Testis (tissue), 2 donors: ENCODE measurements at regions not wholly inside any gene's neighbourhood (a gene's known extent, or its start where the extent isn't known, plus 50 kb on each side); places are given as distances from the start of the nearest gene placed in this dataset.

Experiments
- POLR2A ChIP-seq: fragments of 450-650 bp; IDR thresholded peaks from one replicate; pipeline ENCODE4 v1.6.1; 2017; ENCODE audit warnings: antibody characterized with exemption, mild to moderate bottlenecking, moderate library complexity
- TF ChIP-seq, protein P1 (sequence below), 3 experiments: fragments of 450-650 bp in 2 of 3; fragments of 200-600 bp in 1 of 3; sonication (generic) in 1 of 3; IDR thresholded peaks; one replicate each; pipeline ENCODE4 v1.5.1; 2016 to 2019; ENCODE audit warnings: antibody characterized with exemption in 3 of 3, mild to moderate bottlenecking in 2 of 3, moderate library complexity in 1 of 3

DNA sequence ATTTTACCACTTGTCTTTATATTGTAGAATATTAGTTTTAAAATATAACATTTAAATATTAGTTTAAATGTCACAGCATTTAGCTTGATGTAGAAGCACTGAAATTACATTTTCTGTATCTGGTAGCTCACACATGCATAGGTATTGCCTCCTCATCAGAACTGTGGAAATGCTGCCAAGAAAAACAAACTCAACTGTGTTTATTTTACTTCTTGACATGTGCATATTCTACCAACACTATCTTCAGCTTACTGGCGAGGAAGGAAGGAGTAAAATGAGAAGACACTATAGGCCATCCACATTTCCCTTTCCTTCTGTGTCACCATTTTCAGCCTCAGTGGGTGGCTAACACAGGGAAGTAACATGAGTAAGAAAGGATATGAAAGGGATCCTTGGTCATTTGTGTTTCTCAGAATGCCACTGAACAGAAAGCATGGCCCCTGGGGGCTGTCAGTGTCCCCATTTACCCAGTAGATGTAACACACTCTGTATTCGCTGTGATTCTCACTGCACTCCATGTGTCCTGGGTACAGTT, 81.0 kb upstream of the HTR4 start:
- TF ChIP-seq, protein P1, sequence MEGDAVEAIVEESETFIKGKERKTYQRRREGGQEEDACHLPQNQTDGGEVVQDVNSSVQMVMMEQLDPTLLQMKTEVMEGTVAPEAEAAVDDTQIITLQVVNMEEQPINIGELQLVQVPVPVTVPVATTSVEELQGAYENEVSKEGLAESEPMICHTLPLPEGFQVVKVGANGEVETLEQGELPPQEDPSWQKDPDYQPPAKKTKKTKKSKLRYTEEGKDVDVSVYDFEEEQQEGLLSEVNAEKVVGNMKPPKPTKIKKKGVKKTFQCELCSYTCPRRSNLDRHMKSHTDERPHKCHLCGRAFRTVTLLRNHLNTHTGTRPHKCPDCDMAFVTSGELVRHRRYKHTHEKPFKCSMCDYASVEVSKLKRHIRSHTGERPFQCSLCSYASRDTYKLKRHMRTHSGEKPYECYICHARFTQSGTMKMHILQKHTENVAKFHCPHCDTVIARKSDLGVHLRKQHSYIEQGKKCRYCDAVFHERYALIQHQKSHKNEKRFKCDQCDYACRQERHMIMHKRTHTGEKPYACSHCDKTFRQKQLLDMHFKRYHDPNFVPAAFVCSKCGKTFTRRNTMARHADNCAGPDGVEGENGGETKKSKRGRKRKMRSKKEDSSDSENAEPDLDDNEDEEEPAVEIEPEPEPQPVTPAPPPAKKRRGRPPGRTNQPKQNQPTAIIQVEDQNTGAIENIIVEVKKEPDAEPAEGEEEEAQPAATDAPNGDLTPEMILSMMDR (IDR thresholded peaks at IDR 0.05): no peak
- no peak for TF ChIP-seq POLR2A
